ENCODE measurements at regions not wholly inside any gene's neighbourhood (a gene's known extent, or its start where the extent isn't known, plus 50 kb on each side); places are given as distances from the start of the nearest gene placed in this dataset.
A peak's percentile ranks its signal among the peaks of the same experiment; 100 is the strongest.
"Not testable (repeated sequence)": the region's sequence is repeated elsewhere in the genome, so short reads cannot be mapped to it uniquely, and the experiment has no call there.

- no peak for DNase-seq (ENCODE audit: low read depth)
Observed at GRCh38 chr9:34793428-34793827, 83.5 kb upstream of the CCL21 start.

- DNase-seq (ENCODE audit: low read depth) = no peak
Observed at GRCh38 chr9:34783951-34784487, 74.1 kb upstream of the CCL21 start.

DNA sequence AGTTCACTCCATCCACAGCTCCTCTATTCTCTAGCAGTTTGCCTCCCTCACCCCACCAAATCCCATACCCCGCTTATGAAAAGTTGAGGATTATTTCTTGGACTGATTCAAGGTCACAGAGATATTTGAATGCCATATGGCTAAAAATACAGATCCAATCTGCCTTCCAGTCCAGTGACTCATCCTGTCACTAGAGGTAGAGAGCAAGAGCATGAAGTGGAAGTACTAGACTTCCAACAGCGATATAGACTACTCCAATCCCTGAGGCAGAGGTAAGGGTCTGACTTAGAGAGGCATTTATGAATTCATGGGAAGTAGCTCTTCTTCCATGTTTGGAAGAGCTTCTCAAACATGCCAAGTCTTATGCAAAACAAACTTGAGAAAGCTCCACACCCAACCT lies 72.4 kb upstream of the CCL21 start:
- no peak for DNase-seq (ENCODE audit: low read depth)

GRCh38 chr9:34777666-34778065 lies 67.7 kb upstream of the CCL21 start:
- no peak for DNase-seq (ENCODE audit: low read depth)

- no peak for DNase-seq (ENCODE audit: low read depth)
Observed at GRCh38 chr9:34773955-34774354, 64.0 kb upstream of the CCL21 start.

GRCh38 chr9:34773306-34773910 lies 63.5 kb upstream of the CCL21 start:
- peak; percentile 11 for DNase-seq (ENCODE audit: low read depth)

DNA sequence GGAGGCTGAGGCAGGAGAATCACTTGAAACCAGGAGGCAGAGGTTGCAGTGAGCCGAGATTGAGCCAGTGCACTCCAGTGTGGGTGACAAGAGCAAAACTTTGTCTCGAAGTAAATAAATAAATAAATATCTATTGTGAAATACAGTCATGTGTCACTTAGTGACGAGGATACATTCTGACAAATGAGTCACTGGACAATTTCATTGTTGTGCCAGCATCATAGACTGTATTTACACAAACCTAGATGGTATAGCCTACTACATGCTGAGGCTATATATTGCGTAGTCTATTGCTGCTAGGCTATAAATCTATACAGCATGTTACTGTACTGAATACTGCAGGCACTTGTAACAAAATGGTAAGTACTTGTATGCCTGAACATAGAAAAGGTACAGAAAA lies 61.1 kb upstream of the CCL21 start:
- peak; percentile 22 for DNase-seq (ENCODE audit: low read depth)

- DNase-seq (ENCODE audit: low read depth) = not testable (repeated sequence)
Observed at GRCh38 chr9:34767087-34767486, 57.2 kb upstream of the CCL21 start.

- peak; percentile 6 for DNase-seq (ENCODE audit: low read depth)
Observed at GRCh38 chr9:34760196-34761040, 50.5 kb upstream of the CCL21 start.

Data from M059J (cell line).